NB4 (cell line): ENCODE measurements at regions not wholly inside any gene's neighbourhood (a gene's known extent, or its start where the extent isn't known, plus 50 kb on each side); places are given as distances from the start of the nearest gene placed in this dataset.

Experiments
- CTCF ChIP-seq: IDR thresholded peaks from one replicate; pipeline ENCODE4 v1.5.1; 2012; ENCODE audit warnings: low read depth, low read length
- MAX ChIP-seq: IDR thresholded peaks from 2 replicates; pipeline ENCODE4 v1.6.1; 2011; ENCODE audit warnings: low read depth, low read length
- MYC ChIP-seq: IDR thresholded peaks from 2 replicates; pipeline ENCODE4 v1.6.1; 2011; ENCODE audit warnings: low read depth, low read length

- TF ChIP-seq CTCF (no peak), MYC (no peak), MAX (no peak)
Observed at GRCh38 chr4:135533053-135533452, 1331.5 kb upstream of the PABPC4L start.
